SK-N-MC (cell line): ENCODE measurements at regions not wholly inside any gene's neighbourhood (a gene's known extent, or its start where the extent isn't known, plus 50 kb on each side); places are given as distances from the start of the nearest gene placed in this dataset.

Source experiments
- EZH2 ChIP-seq: fragments of 200-600 bp; sonication (generic); IDR thresholded peaks from one replicate; pipeline ENCODE4 v1.6.1; 2017; ENCODE audit warnings: antibody characterized with exemption
- POLR2AphosphoS5 ChIP-seq: IDR thresholded peaks from 2 replicates; pipeline ENCODE4 v1.6.1; 2012; ENCODE audit warnings: mild to moderate bottlenecking, low read depth, low read length, borderline replicate concordance

GRCh38 chr1:221343607-221344006, 398.3 kb downstream of the DUSP10 start:
- TF ChIP-seq POLR2AphosphoS5 (no peak), EZH2 (no peak)
